PC-3 (cell line): ENCODE measurements at regions not wholly inside any gene's neighbourhood (a gene's known extent, or its start where the extent isn't known, plus 50 kb on each side); places are given as distances from the start of the nearest gene placed in this dataset.

Experiments used
- ATAC-seq: fragments of 200-7000 bp; cut with Tn5 transposase; 2 replicates; pipeline ENCODE4 v1.9.1; 2020; ENCODE audit warnings: mild to moderate bottlenecking, moderate library complexity
- BruUV-seq: library from RNA; stranded (reverse); fragments of 400-500 nt; replicated peaks from 2 replicates; lab custom pipeline; 2021; lab: Mats Ljungman, UMichigan
- CTCF ChIA-PET: fragments of 300-600 bp; sonication (Branson Sonifier 250); formaldehyde crosslinking; loops from one replicate; lab custom pipeline; 2022; ENCODE audit warnings: antibody characterized with exemption; lab: Charles Lee
- POLR2A ChIA-PET: fragments of 300-600 bp; sonication (Branson Sonifier 250); formaldehyde crosslinking; loops from one replicate; lab custom pipeline; 2022; ENCODE audit warnings: antibody characterized with exemption; ENCODE audit not compliant: unreplicated experiment; lab: Charles Lee
- DNase-seq: peaks from one replicate; pipeline ENCODE4 v3.0.0-alpha.2; 2015
- H2AFZ ChIP-seq: fragments of 300-600 bp; sonication (generic); 2 replicates; pipeline ENCODE4 v1.6.0; 2016; ENCODE audit warnings: antibody characterized with exemption, low read length
- H3F3A ChIP-seq: fragments of 300-600 bp; sonication (generic); one replicate; pipeline ENCODE4 v1.6.0; 2017; ENCODE audit warnings: antibody characterized with exemption, low read length, control low read depth, mild to moderate bottlenecking; ENCODE audit not compliant: unreplicated experiment
- H3K27ac ChIP-seq: fragments of 300-600 bp; sonication (generic); 2 replicates; pipeline ENCODE4 v1.5.1; 2016; ENCODE audit warnings: mild to moderate bottlenecking, low read length
- H3K27me3 ChIP-seq: fragments of 300-600 bp; sonication (generic); 2 replicates; pipeline ENCODE4 v1.6.1; 2016; ENCODE audit warnings: low read length, mixed read lengths
- H3K36me3 ChIP-seq: fragments of 300-600 bp; sonication (generic); 2 replicates; pipeline ENCODE4 v1.6.1; 2016; ENCODE audit warnings: low read depth, mixed run types, low read length, mixed read lengths
- H3K4me1 ChIP-seq: fragments of 300-600 bp; sonication (generic); 2 replicates; pipeline ENCODE4 v1.5.1; 2016; ENCODE audit warnings: low read length; ENCODE audit not compliant: insufficient read depth
- H3K4me2 ChIP-seq: fragments of 300-600 bp; sonication (generic); 2 replicates; pipeline ENCODE4 v1.6.0; 2016; ENCODE audit warnings: low read length
- H3K4me3 ChIP-seq: fragments of 300-600 bp; sonication (generic); 2 replicates; pipeline ENCODE4 v1.5.1; 2016; ENCODE audit warnings: mild to moderate bottlenecking, low read length, mixed read lengths
- H3K79me2 ChIP-seq: fragments of 300-600 bp; sonication (generic); 2 replicates; pipeline ENCODE4 v1.6.1; 2017; ENCODE audit warnings: low read length, mixed read lengths
- H3K9ac ChIP-seq: fragments of 300-600 bp; sonication (generic); 2 replicates; pipeline ENCODE4 v1.6.0; 2016; ENCODE audit warnings: mild to moderate bottlenecking, low read length
- H3K9me2 ChIP-seq: fragments of 300-600 bp; sonication (generic); replicated peaks from 2 replicates; pipeline ENCODE4 v1.6.1; 2016; ENCODE audit warnings: mixed run types, low read length, mixed read lengths
- H3K9me3 ChIP-seq: fragments of 300-600 bp; sonication (generic); 2 replicates; pipeline ENCODE4 v1.6.1; 2016; ENCODE audit warnings: low read length, mixed read lengths
- H4K20me1 ChIP-seq: fragments of 300-600 bp; sonication (generic); 2 replicates; pipeline ENCODE4 v1.6.1; 2016; ENCODE audit warnings: low read length, mixed read lengths
- CTCF ChIP-seq: fragments of 300-600 bp; sonication (generic); conservative IDR thresholded peaks from 2 replicates; pipeline ENCODE4 v1.5.1; 2017; ENCODE audit warnings: antibody characterized with exemption, low read depth, mild to moderate bottlenecking, low read length
- EZH2 ChIP-seq: fragments of 300-600 bp; sonication (generic); IDR thresholded peaks from one replicate; pipeline ENCODE4 v1.6.1; 2017; ENCODE audit warnings: antibody characterized with exemption, mild to moderate bottlenecking, low read length; ENCODE audit not compliant: unreplicated experiment
- EZH2phosphoT487 ChIP-seq: fragments of 300-600 bp; sonication (generic); IDR thresholded peaks from 2 replicates; pipeline ENCODE4 v1.6.1; 2018; ENCODE audit warnings: mild to moderate bottlenecking, antibody characterized with exemption, low read length, borderline replicate concordance
- intact Hi-C: fragments of 100-400 bp; cut with micrococcal nuclease; formaldehyde crosslinking; loops from 2 replicates; pipeline ENCODE4 v1.9.0; 2023

- Histone ChIP-seq H3K9ac (no peak overlapping the region), H3K4me1 (peaks cover 9% of the 10 kb centered on the region), H3K4me2 (no peak overlapping the region), H4K20me1 (no peaks in the 10 kb centered on the region), H2AFZ (no peak overlapping the region), H3K27me3 (no peaks in the 10 kb centered on the region), H3K9me2 (no peaks in the 10 kb centered on the region), H3K27ac (no peak overlapping the region), H3K36me3 (no peaks in the 10 kb centered on the region), H3F3A (no peaks in the 10 kb centered on the region), H3K9me3 (no peaks in the 10 kb centered on the region), H3K79me2 (no peaks in the 10 kb centered on the region), H3K4me3 (no peak overlapping the region)
- ChIA-PET POLR2A (no interaction called here), CTCF (no interaction called here)
- ATAC-seq (no peak), DNase-seq (no peak)
- intact Hi-C loops: no loop called here
- BruUV-seq: no TSS peak
- no peak for TF ChIP-seq EZH2
- TF ChIP-seq CTCF: no peak
- TF ChIP-seq EZH2phosphoT487: no peak
Observed at GRCh38 chr18:27719680-27720079, 457.2 kb downstream of the CDH2 start.

- Histone ChIP-seq H3K27me3 (no peaks in the 10 kb centered on the region), H3K9me2 (no peaks in the 10 kb centered on the region), H4K20me1 (no peaks in the 10 kb centered on the region), H3K4me1 (no peaks in the 10 kb centered on the region), H3K9me3 (no peaks in the 10 kb centered on the region), H3K9ac (no peak overlapping the region), H3K27ac (no peak overlapping the region), H3K4me3 (no peak overlapping the region), H3K79me2 (no peaks in the 10 kb centered on the region), H2AFZ (no peak overlapping the region), H3F3A (no peaks in the 10 kb centered on the region), H3K36me3 (no peaks in the 10 kb centered on the region), H3K4me2 (no peak overlapping the region)
- POLR2A ChIA-PET: no interaction called here
- BruUV-seq: no TSS peak
- no peak for TF ChIP-seq CTCF
- DNase-seq: no peak
- CTCF ChIA-PET: no interaction called here
- intact Hi-C loops: no loop called here
- no peak for ATAC-seq
Observed at GRCh38 chr18:27717816-27718215, 459.1 kb downstream of the CDH2 start.

GRCh38 chr18:27717250-27717649 lies 459.7 kb downstream of the CDH2 start:
- Histone ChIP-seq H3F3A (no peaks in the 10 kb centered on the region), H3K4me2 (no peak overlapping the region), H3K9me3 (no peaks in the 10 kb centered on the region), H3K9me2 (no peaks in the 10 kb centered on the region), H3K4me3 (no peak overlapping the region), H3K27ac (no peak overlapping the region), H3K4me1 (no peaks in the 10 kb centered on the region), H3K79me2 (no peaks in the 10 kb centered on the region), H4K20me1 (no peaks in the 10 kb centered on the region), H3K27me3 (no peaks in the 10 kb centered on the region), H3K9ac (no peak overlapping the region), H3K36me3 (no peaks in the 10 kb centered on the region), H2AFZ (no peak overlapping the region)
- BruUV-seq: no TSS peak
- ATAC-seq (no peak), DNase-seq (no peak)
- intact Hi-C loops: no loop called here
- TF ChIP-seq EZH2phosphoT487 (no peak), EZH2 (no peak), CTCF (no peak)
- POLR2A ChIA-PET: no interaction called here
- CTCF ChIA-PET: no interaction called here
